GM18873 (cell line): ENCODE measurements at regions not wholly inside any gene's neighbourhood (a gene's known extent, or its start where the extent isn't known, plus 50 kb on each side); places are given as distances from the start of the nearest gene placed in this dataset.
"Not testable (repeated sequence)": the region's sequence is repeated elsewhere in the genome, so short reads cannot be mapped to it uniquely, and the experiment has no call there.

Experiments
- ATAC-seq: cut with Tn5 transposase; IDR thresholded peaks from one replicate; pipeline ENCODE4 v1.9.1; 2021; ENCODE audit warnings: mild to moderate bottlenecking, moderate library complexity, moderate number of reproducible peaks; ENCODE audit not compliant: unreplicated experiment, low FRiP score

- ATAC-seq, result not testable (repeated sequence)
These were observed 83.7 kb upstream of the ZNF519 start for GRCh38 chr18:14215952-14216351.

GRCh38 chr18:14203424-14203823 lies 71.2 kb upstream of the ZNF519 start:
- ATAC-seq, result not testable (repeated sequence)

GRCh38 chr18:14190776-14191442 lies 58.7 kb upstream of the ZNF519 start:
- peak; percentile 93 for ATAC-seq

- no peak for ATAC-seq
These were observed 57.6 kb upstream of the ZNF519 start for GRCh38 chr18:14189858-14190257.

GRCh38 chr18:14188751-14189406 lies 56.6 kb upstream of the ZNF519 start:
- ATAC-seq, result not testable (repeated sequence)
